ENCODE measurements at regions not wholly inside any gene's neighbourhood (a gene's known extent, or its start where the extent isn't known, plus 50 kb on each side); places are given as distances from the start of the nearest gene placed in this dataset.

GRCh38 chr20:6509374-6509773, 258.1 kb upstream of the BMP2 start:
- Histone ChIP-seq H2BK12ac (ENCODE audit: insufficient read length, low read depth, low read length) (no peak overlapping the region), H2BK120ac (ENCODE audit: low read depth, low read length, poor library complexity, severe bottlenecking) (no peak overlapping the region), H3K56ac (ENCODE audit: insufficient read length, low read depth, low read length) (no peak overlapping the region), H4K5ac (ENCODE audit: insufficient read length, low read depth, low read length) (no peak overlapping the region), H3K79me2 (ENCODE audit: insufficient read depth, low read length) (no peaks in the 10 kb centered on the region), H3K27ac (ENCODE audit: insufficient read length, low read depth, low read length) (no peak overlapping the region), H3K4me2 (ENCODE audit: insufficient read depth, insufficient read length, low read length) (no peak overlapping the region), H3K23ac (ENCODE audit: insufficient read length, low read depth, low read length) (no peak overlapping the region), H2AK5ac (ENCODE audit: insufficient read length, low read length) (no peak overlapping the region), H2BK20ac (ENCODE audit: low read depth, low read length, poor library complexity, severe bottlenecking) (no peak overlapping the region), H3K23me2 (ENCODE audit: insufficient read length, low read depth, low read length, poor library complexity, severe bottlenecking) (no peaks in the 10 kb centered on the region), H2BK15ac (ENCODE audit: low read depth, low read length) (no peak overlapping the region), H3K4ac (ENCODE audit: low read depth, low read length) (no peak overlapping the region), H2BK5ac (ENCODE audit: insufficient read length, low read length) (no peak overlapping the region), H3T11ph (ENCODE audit: low read length) (no peak overlapping the region), H3K14ac (ENCODE audit: insufficient read depth, low read length) (no peak overlapping the region), H4K8ac (replicated peaks; ENCODE audit: insufficient read length, low read depth, low read length) (no peak overlapping the region), H3K9ac (ENCODE audit: extremely low read depth, insufficient read length, low read length) (no peak overlapping the region), H3K27me3 (ENCODE audit: insufficient read depth, low read length) (no peaks in the 10 kb centered on the region), H3K9me3 (ENCODE audit: control insufficient read depth, low read depth, low read length) (no peaks in the 10 kb centered on the region), H3K4me1 (ENCODE audit: insufficient read depth, low read length) (no peaks in the 10 kb centered on the region), H3K18ac (ENCODE audit: insufficient read length, low read depth, low read length) (no peak overlapping the region), H4K91ac (ENCODE audit: insufficient read length, low read depth, low read length) (no peak overlapping the region), H4K20me1 (ENCODE audit: control insufficient read depth, insufficient read depth, insufficient read length) (no peaks in the 10 kb centered on the region), H2AFZ (ENCODE audit: low read length) (no peak overlapping the region), H3K79me1 (ENCODE audit: insufficient read depth, low read depth, low read length, poor library complexity, severe bottlenecking) (no peaks in the 10 kb centered on the region)
- Mint-ChIP-seq H3K4me1 (no peaks in the 10 kb centered on the region), H3K27ac (no peak overlapping the region), H3K27me3 (ENCODE audit: low read depth) (0 out of 2 replicates have a peak, but pooled peaks cover 2% of the 10 kb centered on the region), H3K36me3 (ENCODE audit: insufficient read depth in 1 of 3, low read depth in 3 of 3) (peaks cover 0 to 8% (median 2%) of the 10 kb centered on the region in 3 experiments; a peak in 4 of 7 replicates), H3K9me3 (peaks cover 11 to 15% of the 10 kb centered on the region in 2 experiments), H3K4me3 (no peak overlapping the region)
- WGBS (ENCODE audit: extremely low coverage, insufficient read length, low lambda C conversion rate) = no CpG with 5 or more reads among the region's 1 CpG
- TF ChIP-seq CTCF (conservative IDR thresholded peaks at IDR 0.05) = no peak
- no peak for DNase-seq

Data from H9 (cell line).